ENCODE measurements at regions not wholly inside any gene's neighbourhood (a gene's known extent, or its start where the extent isn't known, plus 50 kb on each side); places are given as distances from the start of the nearest gene placed in this dataset.

DNA sequence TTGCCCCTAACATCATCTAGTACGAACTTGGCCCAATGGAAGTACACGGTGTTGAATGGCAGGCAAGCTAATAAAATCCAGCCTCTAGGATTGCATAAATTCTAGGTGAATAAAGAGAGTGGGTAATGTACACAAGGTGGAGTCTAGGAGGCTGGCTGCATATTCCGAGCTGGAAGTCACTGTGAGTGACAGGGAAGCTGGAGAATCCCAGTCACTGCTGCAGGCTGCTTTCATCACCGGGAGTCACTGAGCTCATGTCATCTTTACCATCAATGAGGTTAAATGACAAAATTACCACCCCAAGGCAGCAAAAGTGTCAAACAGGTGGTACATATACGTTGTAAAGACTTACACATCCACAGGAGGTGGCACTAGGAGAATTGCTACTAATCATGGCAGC is 91.3 kb upstream of the HMHB1 start:
- no peak overlapping the region for H3K27ac Mint-ChIP-seq
- no peaks in the 10 kb centered on the region for H3K4me1 Mint-ChIP-seq (ENCODE audit: low read depth)
- H3K9me3 Mint-ChIP-seq: peaks cover 32% of the 10 kb centered on the region
- H3K4me3 Mint-ChIP-seq (ENCODE audit: low read depth): no peak overlapping the region
- H3K36me3 Mint-ChIP-seq (ENCODE audit: low read depth): peaks cover 17% of the 10 kb centered on the region
- H3K27me3 Mint-ChIP-seq (ENCODE audit: low read depth): no peaks in the 10 kb centered on the region
- DNase-seq (ENCODE audit: low spot score): no peak
- intact Hi-C loops (cut with micrococcal nuclease): no loop called here

DNA sequence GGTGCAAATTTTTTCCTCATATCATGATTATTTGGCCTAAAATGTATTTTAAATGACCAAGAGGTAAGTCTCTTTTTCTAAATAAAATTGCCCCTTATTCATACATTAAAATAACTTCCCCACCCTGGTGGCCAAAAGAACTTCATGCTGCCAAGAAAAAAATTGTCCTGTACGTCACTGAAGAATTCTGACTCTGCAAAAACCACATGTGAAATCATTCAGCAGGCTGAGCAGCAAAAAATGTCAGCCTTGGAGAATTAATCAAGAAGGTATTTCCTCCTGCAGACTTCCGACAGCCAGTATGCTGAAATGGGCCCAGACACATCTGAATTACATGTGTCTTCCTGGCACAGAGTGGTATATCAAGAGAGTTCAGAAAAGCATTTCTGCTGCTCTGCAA is 94.6 kb upstream of the HMHB1 start:
- intact Hi-C loops (cut with micrococcal nuclease): no loop called here
- no peaks in the 10 kb centered on the region for H3K27me3 Mint-ChIP-seq (ENCODE audit: low read depth)
- H3K36me3 Mint-ChIP-seq (ENCODE audit: low read depth): no peaks in the 10 kb centered on the region
- no peak overlapping the region for H3K27ac Mint-ChIP-seq
- DNase-seq (ENCODE audit: low spot score): no peak
- H3K4me3 Mint-ChIP-seq (ENCODE audit: low read depth): no peak overlapping the region
- peaks cover 5% of the 10 kb centered on the region for H3K9me3 Mint-ChIP-seq
- H3K4me1 Mint-ChIP-seq (ENCODE audit: low read depth): peaks cover 7% of the 10 kb centered on the region

DNA sequence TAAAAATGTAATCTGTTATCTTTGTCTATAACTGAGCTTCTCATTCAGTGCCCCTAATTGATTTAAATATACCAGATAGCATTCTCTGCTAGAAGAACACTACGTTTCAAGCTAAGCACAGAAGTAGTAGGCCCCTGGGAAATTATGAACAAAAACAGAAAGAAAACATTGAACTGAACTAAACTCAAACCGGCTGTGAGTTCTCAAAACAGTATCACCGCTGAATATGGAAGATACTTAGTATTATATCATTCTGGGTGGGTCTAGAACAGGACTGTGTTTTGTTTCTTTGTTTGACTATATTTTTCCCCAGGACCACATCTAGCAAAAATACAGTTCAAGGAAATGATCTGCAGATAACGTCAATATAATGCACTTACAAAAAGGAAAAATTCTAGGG is 95.1 kb upstream of the HMHB1 start:
- no peaks in the 10 kb centered on the region for H3K9me3 Mint-ChIP-seq
- peaks cover 7% of the 10 kb centered on the region for H3K4me1 Mint-ChIP-seq (ENCODE audit: low read depth)

DNA sequence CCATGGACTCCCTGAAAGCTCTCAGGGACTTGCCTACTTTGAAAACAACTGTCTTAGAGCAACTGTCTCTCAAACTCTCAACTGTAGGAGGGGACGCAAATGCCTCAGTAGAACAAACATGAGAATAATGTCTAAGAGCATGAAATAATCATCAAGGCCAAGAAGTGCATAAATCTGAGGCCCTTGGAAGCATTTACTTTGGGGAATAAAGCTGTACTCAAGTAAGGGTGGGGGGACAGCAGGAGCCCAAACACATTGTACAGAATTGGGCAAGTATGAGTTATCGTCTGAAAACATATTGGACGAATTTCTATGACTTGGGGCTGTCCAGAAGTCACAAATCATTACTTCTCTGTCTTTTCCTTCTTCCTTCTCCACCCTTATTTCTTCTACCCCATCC is 96.3 kb upstream of the HMHB1 start:
- intact Hi-C loops (cut with micrococcal nuclease): no loop called here
- Mint-ChIP-seq H3K27ac (no peak overlapping the region), H3K36me3 (ENCODE audit: low read depth) (no peaks in the 10 kb centered on the region), H3K27me3 (ENCODE audit: low read depth) (no peaks in the 10 kb centered on the region), H3K4me1 (ENCODE audit: low read depth) (peaks cover 7% of the 10 kb centered on the region), H3K9me3 (no peaks in the 10 kb centered on the region), H3K4me3 (ENCODE audit: low read depth) (no peak overlapping the region)
- DNase-seq (ENCODE audit: low spot score): no peak

More for the DNA sequence above, 95.1 kb upstream of the HMHB1 start:
- Mint-ChIP-seq H3K27ac (no peak overlapping the region), H3K36me3 (ENCODE audit: low read depth) (no peaks in the 10 kb centered on the region), H3K4me3 (ENCODE audit: low read depth) (no peak overlapping the region), H3K27me3 (ENCODE audit: low read depth) (no peaks in the 10 kb centered on the region)
- intact Hi-C loops (cut with micrococcal nuclease): no loop called here
- no peak for DNase-seq (ENCODE audit: low spot score)

DNA sequence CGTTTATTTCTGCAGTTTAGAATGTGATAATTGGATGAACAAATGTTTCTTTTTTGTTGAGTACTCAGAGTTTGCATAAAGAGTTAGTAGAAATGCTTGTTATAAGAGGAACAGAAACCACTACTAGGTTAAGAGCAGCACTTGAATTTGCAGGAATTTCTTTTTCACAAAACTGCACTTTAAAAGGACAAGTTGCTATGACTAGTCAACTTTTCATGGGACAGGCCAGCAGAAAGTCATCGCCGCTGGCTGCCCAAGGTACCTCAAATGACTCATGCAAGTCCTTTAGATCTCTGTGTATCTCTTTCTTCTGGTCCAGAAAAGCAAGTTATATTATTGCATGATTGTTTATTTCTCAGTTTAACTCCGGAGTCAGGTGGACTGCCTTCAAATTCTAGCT is 97.3 kb upstream of the HMHB1 start:
- Mint-ChIP-seq H3K27ac (no peak overlapping the region), H3K36me3 (ENCODE audit: low read depth) (no peaks in the 10 kb centered on the region), H3K27me3 (ENCODE audit: low read depth) (no peaks in the 10 kb centered on the region), H3K9me3 (no peaks in the 10 kb centered on the region), H3K4me3 (ENCODE audit: low read depth) (no peak overlapping the region), H3K4me1 (ENCODE audit: low read depth) (peaks cover 7% of the 10 kb centered on the region)
- intact Hi-C loops (cut with micrococcal nuclease): no loop called here
- DNase-seq (ENCODE audit: low spot score): no peak

DNA sequence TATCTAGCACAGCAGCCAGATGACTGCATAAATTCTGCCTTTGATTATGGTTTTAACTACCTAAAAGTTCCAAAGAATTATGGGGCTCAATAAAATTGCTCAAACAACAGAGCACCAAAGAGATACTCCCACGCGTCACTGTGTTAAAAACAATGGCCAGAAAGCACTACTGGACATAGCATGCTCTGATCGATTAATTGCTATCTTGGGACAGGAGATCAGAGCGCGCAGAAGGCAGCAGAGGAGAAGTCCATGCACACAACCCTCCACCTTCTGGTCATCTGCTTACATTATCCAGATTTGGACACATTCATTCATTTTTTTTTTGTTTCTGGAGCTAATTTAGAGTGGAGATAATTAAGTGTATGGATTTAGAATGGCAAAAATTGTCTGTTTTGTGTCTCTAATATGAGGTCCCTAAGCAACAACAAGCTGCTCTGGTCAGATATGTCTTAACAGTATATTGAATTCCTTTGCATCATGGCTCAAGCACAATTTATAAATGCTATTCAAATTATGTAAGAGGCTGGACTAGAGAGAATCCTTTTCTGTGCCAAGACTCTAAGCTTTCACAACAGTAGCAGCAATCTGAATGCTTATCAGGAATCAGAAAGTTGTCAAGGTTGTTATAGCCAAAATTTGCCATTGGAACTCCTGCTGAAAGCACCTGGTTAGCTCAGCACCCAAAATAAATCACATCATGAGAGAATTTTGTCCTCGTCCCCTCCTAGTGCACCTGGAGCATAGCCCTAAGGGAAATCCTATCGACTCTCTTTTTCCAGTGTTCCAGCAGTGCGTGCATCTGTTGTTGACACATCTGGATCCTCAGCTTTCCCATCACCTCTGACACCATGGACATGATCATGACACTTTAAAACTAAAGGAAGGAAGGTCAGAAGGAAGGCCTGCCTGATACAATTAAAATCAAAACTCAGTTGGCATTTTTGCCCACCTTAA is 98.6 kb upstream of the HMHB1 start:
- no peak for DNase-seq (ENCODE audit: low spot score)
- intact Hi-C loops (cut with micrococcal nuclease): no loop called here
- Mint-ChIP-seq H3K4me3 (ENCODE audit: low read depth) (no peak overlapping the region), H3K4me1 (ENCODE audit: low read depth) (peaks cover 17% of the 10 kb centered on the region), H3K27ac (no peak overlapping the region), H3K27me3 (ENCODE audit: low read depth) (no peaks in the 10 kb centered on the region), H3K36me3 (ENCODE audit: low read depth) (no peaks in the 10 kb centered on the region), H3K9me3 (no peaks in the 10 kb centered on the region)

DNA sequence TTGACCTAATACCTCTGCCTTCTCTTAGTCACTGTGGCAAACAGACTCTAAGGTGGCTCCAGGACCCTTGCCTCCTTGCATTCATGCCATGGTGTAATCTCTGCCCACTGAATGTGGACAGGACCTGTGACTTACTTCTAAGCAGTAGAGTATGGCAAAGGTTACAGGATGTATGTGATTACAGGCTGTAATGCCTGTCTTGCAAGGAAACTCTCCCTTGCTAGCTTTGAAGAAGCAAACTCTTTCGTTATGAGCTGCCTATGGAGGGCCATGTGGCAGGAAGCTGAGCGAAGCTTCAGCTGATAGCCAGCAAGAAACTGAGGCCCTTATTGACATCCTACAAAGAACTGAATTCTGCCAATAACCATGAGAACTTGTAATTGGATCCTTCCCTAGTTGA is 103.3 kb upstream of the HMHB1 start:
- DNase-seq (ENCODE audit: low spot score): no peak
- Mint-ChIP-seq H3K4me1 (ENCODE audit: low read depth) (peaks cover 19% of the 10 kb centered on the region), H3K27me3 (ENCODE audit: low read depth) (no peaks in the 10 kb centered on the region), H3K9me3 (no peaks in the 10 kb centered on the region), H3K36me3 (ENCODE audit: low read depth) (no peaks in the 10 kb centered on the region), H3K27ac (no peak overlapping the region), H3K4me3 (ENCODE audit: low read depth) (no peak overlapping the region)
- intact Hi-C loops (cut with micrococcal nuclease): no loop called here

DNA sequence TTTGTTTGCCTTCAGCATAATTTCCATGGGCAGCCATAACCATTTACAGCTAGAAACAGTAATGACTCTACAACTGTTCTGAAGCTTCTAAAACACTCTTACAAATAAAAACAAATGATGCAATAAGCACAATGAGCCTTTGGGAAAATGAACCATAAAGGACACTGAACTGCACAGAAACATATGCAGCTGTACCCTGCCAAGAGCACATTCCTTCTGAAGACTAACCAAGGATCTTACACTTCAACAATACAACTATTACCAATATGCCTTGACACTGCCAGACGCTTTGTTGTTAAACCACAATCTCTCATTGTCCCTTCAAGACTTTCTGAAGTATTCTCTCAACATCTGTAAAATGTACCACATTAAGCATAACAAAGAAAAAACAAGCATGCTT is 104.2 kb upstream of the HMHB1 start:
- intact Hi-C loops (cut with micrococcal nuclease): no loop called here
- no peaks in the 10 kb centered on the region for H3K36me3 Mint-ChIP-seq (ENCODE audit: low read depth)
- H3K4me3 Mint-ChIP-seq (ENCODE audit: low read depth): no peak overlapping the region
- no peaks in the 10 kb centered on the region for H3K9me3 Mint-ChIP-seq
- H3K27me3 Mint-ChIP-seq (ENCODE audit: low read depth): no peaks in the 10 kb centered on the region
- no peak overlapping the region for H3K27ac Mint-ChIP-seq
- no peak for DNase-seq (ENCODE audit: low spot score)
- peaks cover 19% of the 10 kb centered on the region for H3K4me1 Mint-ChIP-seq (ENCODE audit: low read depth)

DNA sequence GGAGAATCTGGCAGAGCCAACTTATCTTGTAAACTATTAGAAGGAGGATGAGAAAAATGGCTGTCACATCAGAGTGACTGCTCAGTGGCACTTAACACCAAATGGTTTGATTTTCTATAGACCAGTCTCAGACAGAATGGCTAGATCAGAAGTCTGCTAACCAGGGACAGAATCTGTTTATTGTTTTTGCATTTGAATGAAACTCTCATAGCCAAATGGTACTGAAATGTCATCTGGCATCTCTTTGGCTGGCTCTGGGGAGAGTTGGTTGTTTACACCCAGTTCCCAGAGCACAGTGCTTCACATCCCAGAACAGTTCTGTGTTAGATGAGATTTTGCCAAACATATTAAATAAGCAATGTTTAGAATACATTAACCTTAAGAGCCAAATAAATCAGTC is 106.6 kb upstream of the HMHB1 start:
- H3K4me1 Mint-ChIP-seq (ENCODE audit: low read depth): peaks cover 29% of the 10 kb centered on the region
- no peak overlapping the region for H3K27ac Mint-ChIP-seq
- H3K27me3 Mint-ChIP-seq (ENCODE audit: low read depth): no peaks in the 10 kb centered on the region
- no peak overlapping the region for H3K4me3 Mint-ChIP-seq (ENCODE audit: low read depth)
- no peaks in the 10 kb centered on the region for H3K36me3 Mint-ChIP-seq (ENCODE audit: low read depth)
- intact Hi-C loops (cut with micrococcal nuclease): no loop called here
- peaks cover 3% of the 10 kb centered on the region for H3K9me3 Mint-ChIP-seq
- no peak for DNase-seq (ENCODE audit: low spot score)

DNA sequence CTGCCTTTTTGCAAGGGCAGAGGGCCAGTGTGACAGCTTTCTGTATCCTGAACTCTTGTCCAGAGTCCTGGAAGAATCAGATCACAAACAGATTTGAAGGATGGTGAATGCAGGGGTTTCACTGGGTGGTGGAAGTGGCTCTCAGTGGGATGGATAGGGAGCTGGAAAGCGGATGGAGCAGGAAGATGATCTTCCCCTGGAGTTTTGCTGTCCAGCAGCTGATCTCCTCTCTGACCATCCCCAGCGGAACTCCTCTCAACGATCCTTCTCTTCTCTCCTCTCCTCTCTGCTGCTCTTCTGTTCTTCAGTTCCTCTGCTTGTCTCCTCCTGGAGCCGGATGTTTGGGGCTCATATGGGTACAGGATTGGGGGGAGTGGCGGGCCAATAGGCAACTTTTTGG is 108.3 kb upstream of the HMHB1 start:
- Mint-ChIP-seq H3K4me3 (ENCODE audit: low read depth) (no peak overlapping the region), H3K4me1 (ENCODE audit: low read depth) (peaks cover 33% of the 10 kb centered on the region), H3K27ac (no peak overlapping the region), H3K9me3 (peaks cover 3% of the 10 kb centered on the region), H3K36me3 (ENCODE audit: low read depth) (peaks cover 4% of the 10 kb centered on the region), H3K27me3 (ENCODE audit: low read depth) (no peaks in the 10 kb centered on the region)
- intact Hi-C loops (cut with micrococcal nuclease): no loop called here
- no peak for DNase-seq (ENCODE audit: low spot score)

DNA sequence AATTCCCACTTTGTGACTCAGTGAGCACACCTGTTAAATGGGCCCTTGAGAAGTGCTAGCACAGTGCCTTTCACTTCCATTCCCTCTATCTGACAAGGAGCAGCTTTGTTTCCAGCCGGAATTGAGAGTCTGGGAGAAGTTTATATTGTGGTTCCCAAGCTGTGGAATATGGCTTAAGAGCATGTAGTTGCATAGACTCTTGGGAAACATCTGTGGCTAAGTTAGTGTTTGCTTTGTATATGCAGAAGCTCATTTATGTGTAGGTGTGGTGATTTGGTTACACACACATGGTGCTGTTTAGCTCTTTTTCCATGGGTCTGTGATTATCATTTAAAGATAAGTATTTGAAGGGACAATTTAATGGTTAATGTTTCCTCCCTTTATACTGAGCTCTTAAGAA is 110.5 kb upstream of the HMHB1 start:
- H3K4me3 Mint-ChIP-seq (ENCODE audit: low read depth): no peak overlapping the region
- no peaks in the 10 kb centered on the region for H3K27me3 Mint-ChIP-seq (ENCODE audit: low read depth)
- no peak for DNase-seq (ENCODE audit: low spot score)
- no peak overlapping the region for H3K27ac Mint-ChIP-seq
- intact Hi-C loops (cut with micrococcal nuclease): no loop called here
- H3K9me3 Mint-ChIP-seq: peaks cover 6% of the 10 kb centered on the region
- peaks cover 48% of the 10 kb centered on the region for H3K4me1 Mint-ChIP-seq (ENCODE audit: low read depth)
- H3K36me3 Mint-ChIP-seq (ENCODE audit: low read depth): peaks cover 4% of the 10 kb centered on the region

DNA sequence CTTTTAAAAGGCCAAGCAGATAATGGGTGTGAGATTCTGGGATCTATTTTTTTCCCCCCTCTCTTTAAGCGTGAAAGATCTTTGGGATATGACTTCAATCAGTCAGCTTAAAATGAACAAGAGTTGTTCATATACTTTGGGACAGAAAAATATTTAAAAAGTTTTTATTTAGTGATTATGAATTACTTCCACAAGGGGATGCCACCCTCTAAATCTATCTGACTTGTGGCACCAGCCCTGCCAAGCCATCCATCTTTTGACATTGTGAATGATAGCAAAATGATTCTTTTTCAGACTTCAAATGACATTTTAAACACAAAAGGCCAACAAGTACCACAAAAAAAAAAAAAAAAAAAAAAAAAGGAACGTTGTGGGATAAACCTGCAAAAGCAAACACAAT is 111.0 kb upstream of the HMHB1 start:
- Mint-ChIP-seq H3K4me1 (ENCODE audit: low read depth) (peaks cover 52% of the 10 kb centered on the region), H3K36me3 (ENCODE audit: low read depth) (peaks cover 4% of the 10 kb centered on the region), H3K27ac (no peak overlapping the region), H3K9me3 (peaks cover 11% of the 10 kb centered on the region), H3K27me3 (ENCODE audit: low read depth) (no peaks in the 10 kb centered on the region), H3K4me3 (ENCODE audit: low read depth) (no peak overlapping the region)
- DNase-seq (ENCODE audit: low spot score): no peak
- intact Hi-C loops (cut with micrococcal nuclease): no loop called here

DNA sequence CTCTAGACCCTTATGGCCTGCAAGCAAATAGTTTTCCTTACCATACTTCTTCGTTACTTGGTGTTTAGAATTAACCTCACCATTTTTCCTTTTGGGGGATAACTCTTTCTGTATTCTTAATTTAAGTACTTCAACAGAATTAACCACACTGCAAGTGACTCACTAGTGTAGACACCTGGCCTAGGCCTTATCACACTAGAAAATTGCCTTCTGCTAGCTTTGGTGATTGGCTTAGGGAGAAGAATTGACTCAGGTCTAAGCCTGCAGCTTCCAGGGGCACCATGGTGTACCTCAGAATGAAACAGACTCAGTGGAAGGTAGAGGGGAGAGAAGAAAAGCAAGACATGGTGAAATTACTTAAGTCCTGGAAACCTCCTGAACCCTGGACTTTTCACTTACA is 112.8 kb upstream of the HMHB1 start:
- Mint-ChIP-seq H3K36me3 (ENCODE audit: low read depth) (peaks cover 8% of the 10 kb centered on the region), H3K9me3 (peaks cover 11% of the 10 kb centered on the region), H3K27me3 (ENCODE audit: low read depth) (no peaks in the 10 kb centered on the region), H3K4me3 (ENCODE audit: low read depth) (no peak overlapping the region), H3K4me1 (ENCODE audit: low read depth) (peaks cover 64% of the 10 kb centered on the region), H3K27ac (peak overlapping the region; percentile 82)
- intact Hi-C loops (cut with micrococcal nuclease): loop anchor here (2.0 to 10.0 kb wide), 7 partner anchors 56 to 692 kb away; no protein-coding TSS in a partner anchor
- DNase-seq (ENCODE audit: low spot score): no peak

Measured in activated T-helper 2 cell treated with anti-CD3 and anti-CD28 coated beads, Interferon-gamma antibody, Interleukin-2, Interleukin-4, amounts not matched to agents 10 μg/mL and 5 μg/mL and 100 μg/mL, durations not matched to agents 14 hours and 24 hours and 36 hours (primary cell).